H1 (cell line): ENCODE measurements at regions not wholly inside any gene's neighbourhood (a gene's known extent, or its start where the extent isn't known, plus 50 kb on each side); places are given as distances from the start of the nearest gene placed in this dataset.
A peak's percentile ranks its signal among the peaks of the same experiment; 100 is the strongest.

Experiments
- CTCF ChIA-PET: fragments of 300-600 bp; sonication (Branson Sonifier 250); formaldehyde crosslinking; loops from one replicate; lab custom pipeline; 2021; ENCODE audit not compliant: partially characterized antibody; lab: Charles Lee
- POLR2A ChIA-PET: fragments of 300-600 bp; sonication (Branson Sonifier 250); formaldehyde crosslinking; loops from one replicate; lab custom pipeline; 2021; ENCODE audit warnings: inconsistent platforms; ENCODE audit not compliant: partially characterized antibody; lab: Charles Lee
- DNase-seq, 2 experiments: peaks; one replicate each; pipeline versions ENCODE4 v3.0.0 to v3.0.0-alpha.2; 2010 to 2022; ENCODE audit warnings: low spot score in 2 of 2, low read depth in 1 of 2, mixed read lengths in 1 of 2
- FAIRE-seq: peaks from 2 replicates; lab custom pipeline; 2011; peaks lifted over from hg19 to GRCh38; lab: Jason Lieb, UNC
- H2AFZ ChIP-seq: 2 replicates; pipeline ENCODE4 v1.8.1; 2012; ENCODE audit warnings: low read length, inconsistent platforms
- H2AK5ac ChIP-seq: 2 replicates; pipeline ENCODE4 v1.6.1; 2013; ENCODE audit warnings: low read depth, low read length
- H2BK120ac ChIP-seq: replicated peaks from 2 replicates; pipeline ENCODE3; 2013; ENCODE audit warnings: low read depth, low read length, inconsistent platforms
- H2BK12ac ChIP-seq: 2 replicates; pipeline ENCODE4 v1.6.1; 2013; ENCODE audit warnings: low read depth, low read length
- H2BK15ac ChIP-seq: 2 replicates; pipeline ENCODE4 v1.6.1; 2013; ENCODE audit warnings: low read length
- H2BK20ac ChIP-seq: 2 replicates; pipeline ENCODE4 v1.6.1; 2013; ENCODE audit warnings: low read length
- H2BK5ac ChIP-seq: 2 replicates; pipeline ENCODE4 v1.6.1; 2013; ENCODE audit warnings: low read depth, low read length
- H3K14ac ChIP-seq: 2 replicates; pipeline ENCODE4 v1.6.1; 2013; ENCODE audit warnings: inconsistent platforms; ENCODE audit not compliant: insufficient read length
- H3K18ac ChIP-seq: 2 replicates; pipeline ENCODE4 v1.6.1; 2013; ENCODE audit warnings: low read length; ENCODE audit errors: extremely low read depth
- H3K23ac ChIP-seq: 2 replicates; pipeline ENCODE4 v1.6.1; 2013; ENCODE audit warnings: inconsistent platforms; ENCODE audit not compliant: insufficient read length
- H3K23me2 ChIP-seq: 2 replicates; pipeline ENCODE4 v1.6.1; 2013; ENCODE audit warnings: low read depth, low read length
- H3K27ac ChIP-seq: 2 replicates; pipeline ENCODE4 v1.6.1; 2011; ENCODE audit warnings: low read depth, low read length, inconsistent platforms
- H3K27me3 ChIP-seq, 4 experiments: replicated peaks in 1 of 4; 1 replicate in 1 of 4; 2 replicates in 3 of 4; pipeline versions ENCODE4 v1.6.1 to v1.8.1; 2011 to 2013; ENCODE audit warnings: low read length in 3 of 4, mild to moderate bottlenecking in 3 of 4, inconsistent platforms in 2 of 4, mixed read lengths in 2 of 4, moderate library complexity in 1 of 4; ENCODE audit not compliant: control insufficient read depth in 3 of 4, insufficient read depth in 3 of 4; ENCODE audit errors: extremely low read depth in 1 of 4
- H3K36me3 ChIP-seq, 4 experiments: 2 replicates each; pipeline versions ENCODE4 v1.6.1 to v1.8.1; 2011 to 2013; ENCODE audit warnings: mild to moderate bottlenecking in 4 of 4, low read length in 3 of 4, moderate library complexity in 2 of 4, control low read depth in 1 of 4, inconsistent platforms in 1 of 4; ENCODE audit not compliant: insufficient read depth in 4 of 4, control insufficient read depth in 2 of 4
- H3K4ac ChIP-seq: replicated peaks from 2 replicates; pipeline ENCODE3; 2013; ENCODE audit warnings: low read length, low read depth, mixed read lengths, inconsistent platforms; ENCODE audit not compliant: insufficient read length
- H3K4me1 ChIP-seq, 4 experiments: replicated peaks in 1 of 4; 1 replicate in 1 of 4; 2 replicates in 3 of 4; pipeline versions ENCODE4 v1.6.1 to v1.8.1; 2011 to 2013; ENCODE audit warnings: low read length in 3 of 4, inconsistent platforms in 2 of 4, mixed read lengths in 1 of 4; ENCODE audit not compliant: insufficient read depth in 4 of 4, control insufficient read depth in 3 of 4
- H3K4me2 ChIP-seq, 2 experiments: 2 replicates each; pipeline versions ENCODE4 v1.6.1 to v1.8.1; 2011 to 2013; ENCODE audit warnings: low read depth in 2 of 2, low read length in 2 of 2, control low read depth in 1 of 2, inconsistent platforms in 1 of 2, mild to moderate bottlenecking in 1 of 2; ENCODE audit not compliant: insufficient read depth in 1 of 2
- H3K4me3 ChIP-seq, 4 experiments: fragments of 200-600, 300-600 bp in 1 of 4; sonication (generic), shearing (Covaris generic), sonication (Bioruptor Twin) in 1 of 4; 2 replicates each; pipeline versions ENCODE4 v1.5.1 to v1.8.1; 2011 to 2016; ENCODE audit warnings: low read length in 4 of 4, low read depth in 3 of 4, control low read depth in 2 of 4, inconsistent platforms in 2 of 4, mild to moderate bottlenecking in 2 of 4, mixed read lengths in 1 of 4, moderate library complexity in 1 of 4; ENCODE audit not compliant: insufficient read depth in 2 of 4; ENCODE audit errors: extremely low read depth in 1 of 4
- H3K56ac ChIP-seq: replicated peaks from 2 replicates; pipeline ENCODE3; 2013; ENCODE audit warnings: low read depth, mild to moderate bottlenecking, mixed read lengths, low read length, inconsistent platforms; ENCODE audit not compliant: insufficient read length
- H3K79me1 ChIP-seq: 2 replicates; pipeline ENCODE4 v1.6.1; 2013; ENCODE audit warnings: low read depth, low read length, control low read depth
- H3K79me2 ChIP-seq, 2 experiments: 2 replicates each; pipeline versions ENCODE4 v1.6.1 to v1.8.1; 2012 to 2013; ENCODE audit warnings: low read length in 2 of 2, mild to moderate bottlenecking in 2 of 2, inconsistent platforms in 1 of 2; ENCODE audit not compliant: insufficient read depth in 2 of 2, control insufficient read depth in 1 of 2
- H3K9ac ChIP-seq, 4 experiments: replicated peaks in 1 of 4; 1 replicate in 1 of 4; 2 replicates in 3 of 4; pipeline versions ENCODE4 v1.6.1 to v1.8.1; 2011 to 2013; ENCODE audit warnings: low read depth in 3 of 4, low read length in 3 of 4, control low read depth in 2 of 4, mild to moderate bottlenecking in 2 of 4, moderate library complexity in 2 of 4, inconsistent platforms in 1 of 4; ENCODE audit errors: extremely low read depth in 1 of 4
- H3K9me3 ChIP-seq, 2 experiments: 2 replicates each; pipeline versions ENCODE4 v1.6.1 to v1.8.1; 2012 to 2013; ENCODE audit warnings: mild to moderate bottlenecking in 2 of 2, moderate library complexity in 2 of 2, control low read depth in 1 of 2, inconsistent platforms in 1 of 2, low read depth in 1 of 2, low read length in 1 of 2, mixed read lengths in 1 of 2; ENCODE audit not compliant: insufficient read depth in 2 of 2
- H4K20me1 ChIP-seq, 2 experiments: replicated peaks in 1 of 2; 2 replicates each; pipeline versions ENCODE3 to v1.8.1; 2011 to 2013; ENCODE audit warnings: inconsistent platforms in 2 of 2, low read length in 2 of 2, mild to moderate bottlenecking in 1 of 2; ENCODE audit not compliant: insufficient read depth in 2 of 2, control insufficient read depth in 1 of 2
- H4K5ac ChIP-seq: 2 replicates; pipeline ENCODE4 v1.6.1; 2013; ENCODE audit warnings: low read length, low read depth, mixed read lengths, inconsistent platforms; ENCODE audit not compliant: insufficient read length
- H4K8ac ChIP-seq: 2 replicates; pipeline ENCODE4 v1.8.0; 2013; ENCODE audit warnings: mild to moderate bottlenecking, moderate library complexity, low read length, inconsistent platforms; ENCODE audit not compliant: insufficient read depth; ENCODE audit errors: extremely low read depth
- H4K91ac ChIP-seq: replicated peaks from 2 replicates; pipeline ENCODE3; 2013; ENCODE audit warnings: low read length, mixed read lengths, inconsistent platforms; ENCODE audit not compliant: insufficient read length
- ASH2L ChIP-seq: fragments of 200-600, 300-600 bp; sonication (generic); IDR thresholded peaks from one replicate; pipeline ENCODE4 v1.7.1; 2017; ENCODE audit warnings: low read length
- BACH1 ChIP-seq: IDR thresholded peaks from 2 replicates; pipeline ENCODE4 v1.6.1; 2012; ENCODE audit warnings: low read length, improper control_type of control experiment
- CREB1 ChIP-seq: IDR thresholded peaks from 2 replicates; pipeline ENCODE4 v1.6.1; 2012; ENCODE audit warnings: inconsistent platforms
- GABPA ChIP-seq: IDR thresholded peaks from 2 replicates; pipeline ENCODE4 v1.6.1; 2011; ENCODE audit warnings: mild to moderate bottlenecking, low read length, moderate library complexity, borderline replicate concordance; ENCODE audit not compliant: insufficient read depth
- HDAC6 ChIP-seq: IDR thresholded peaks from one replicate; pipeline ENCODE4 v1.7.1; 2012; ENCODE audit warnings: low read depth, mild to moderate bottlenecking, inconsistent platforms, low read length, moderate library complexity
- KDM5A ChIP-seq: fragments of 200-600 bp; IDR thresholded peaks from 2 replicates; pipeline ENCODE4 v1.7.1; 2012; ENCODE audit warnings: mild to moderate bottlenecking, low read length, inconsistent platforms, mixed read lengths
- PHF8 ChIP-seq: fragments of 200-600 bp; sonication (generic); conservative IDR thresholded peaks from 2 replicates; pipeline ENCODE4 v1.7.1; 2012; ENCODE audit warnings: low read depth, mild to moderate bottlenecking, inconsistent platforms, low read length, moderate library complexity
- RXRA ChIP-seq: IDR thresholded peaks from 2 replicates; pipeline ENCODE4 v1.6.1; 2011; ENCODE audit warnings: low read depth, mild to moderate bottlenecking, low read length, moderate library complexity; ENCODE audit not compliant: insufficient read depth
- SAP30 ChIP-seq: fragments of 300-600 bp; sonication (generic); IDR thresholded peaks from 2 replicates; pipeline ENCODE4 v1.7.1; 2012; ENCODE audit warnings: low read length, moderate library complexity, mild to moderate bottlenecking, inconsistent platforms; ENCODE audit not compliant: insufficient read depth, insufficient replicate concordance
- SIX5 ChIP-seq: IDR thresholded peaks from 2 replicates; pipeline ENCODE4 v1.6.1; 2011; ENCODE audit warnings: mild to moderate bottlenecking, low read depth, low read length
- WGBS, 2 experiments: shearing (Covaris generic) in 1 of 2; methylation state at CpG; one replicate each; pipeline versions ENCODE4 v1.1.6 to v1.1.7; 2013 to 2015; ENCODE audit warnings: low lambda C conversion rate in 2 of 2, mixed read lengths in 2 of 2, inconsistent platforms in 1 of 2, low coverage in 1 of 2, missing lambda C conversion rate in 1 of 2; ENCODE audit not compliant: insufficient replicate concordance in 2 of 2, insufficient coverage in 1 of 2, insufficient read length in 1 of 2; ENCODE audit errors: extremely low coverage in 1 of 2, missing lambda C conversion rate in 1 of 2; 5-methylcytosine and 5-hydroxymethylcytosine counted together
- TF ChIP-seq, protein P1 (sequence below): IDR thresholded peaks from 2 replicates; pipeline ENCODE4 v1.6.1; 2012; ENCODE audit warnings: inconsistent platforms
- TF ChIP-seq, protein P2 (sequence below), 3 experiments: IDR thresholded peaks; 1 replicate in 2 of 3; 2 replicates in 1 of 3; pipeline versions ENCODE4 v1.5.1 to v1.6.1; 2011; ENCODE audit warnings: low read length in 3 of 3, mild to moderate bottlenecking in 3 of 3, inconsistent platforms in 2 of 3, low read depth in 1 of 3, moderate library complexity in 1 of 3; ENCODE audit not compliant: insufficient read depth in 1 of 3; ENCODE audit errors: control extremely low read depth in 1 of 3

DNA sequence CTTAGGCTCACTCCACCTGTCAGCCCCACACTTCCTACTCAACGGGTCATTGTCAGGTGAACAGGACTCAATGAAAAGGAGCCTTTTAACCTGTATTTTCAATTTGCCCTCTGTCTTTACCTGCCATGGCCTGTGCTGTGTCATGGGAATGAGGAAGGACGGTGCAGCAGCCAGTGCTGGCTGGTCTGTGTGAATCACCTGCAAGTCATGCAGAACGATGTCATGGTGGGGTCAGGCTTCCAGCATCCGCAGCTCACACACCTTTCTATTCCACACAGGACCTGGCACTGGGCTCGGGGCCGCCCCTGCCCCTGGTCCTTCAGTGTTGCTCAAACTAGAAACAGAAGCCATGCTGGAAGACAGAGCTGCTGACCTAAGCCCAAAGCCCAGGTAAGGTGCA is 188.7 kb upstream of the GMDS start:
- Histone ChIP-seq H4K91ac (no peak overlapping the region), H2BK15ac (no peak overlapping the region; the same call in 1 of the 2 replicates), H3K4ac (no peak overlapping the region), H2BK20ac (no peak overlapping the region), H4K5ac (no peak overlapping the region), H4K20me1 (no peaks in the 10 kb centered on the region), H3K79me2 (no peaks in the 10 kb centered on the region), H3K23me2 (no peaks in the 10 kb centered on the region), H3K4me2 (no peak overlapping the region), H2BK120ac (no peak overlapping the region), H3K14ac (no peak overlapping the region), H2AK5ac (no peak overlapping the region), H3K56ac (no peak overlapping the region), H3K36me3 (no peaks in the 10 kb centered on the region; a peak in 1 of 8 replicates), H2BK5ac (0 out of 2 replicates have a peak overlapping the region, but pooled peaks have one; percentile 5), H4K8ac (no peak overlapping the region), H2AFZ (no peak overlapping the region), H3K9ac (no peak overlapping the region), H3K4me3 (no peak overlapping the region), H3K18ac (no peak overlapping the region), H3K27ac (no peak overlapping the region), H3K4me1 (peaks cover 0 to 2% (median 0%) of the 10 kb centered on the region in 4 experiments; a peak in 1 of 7 replicates), H2BK12ac (no peak overlapping the region), H3K27me3 (no peaks in the 10 kb centered on the region), H3K9me3 (no peaks in the 10 kb centered on the region), H3K79me1 (no peaks in the 10 kb centered on the region), H3K23ac (no peak overlapping the region)
- ChIA-PET CTCF (interaction anchor here (1.0 to 1.2 kb wide), 3 partner anchors 9 to 227 kb away, joined by 3 read pairs; no protein-coding TSS in a partner anchor), POLR2A (no interaction called here)
- 94% methylated on average over 6 of the region's 6 CpGs; no CpG with 5 or more reads in 1 of the 2 experiments for WGBS, 2 experiments
- FAIRE-seq (no peak), DNase-seq (no peak)
- TF ChIP-seq CREB1 (no peak), HDAC6 (no peak), KDM5A (no peak), SIX5 (no peak), BACH1 (no peak), ASH2L (no peak), PHF8 (no peak), SAP30 (no peak), GABPA (no peak), RXRA (no peak)
- TF ChIP-seq, protein P1, sequence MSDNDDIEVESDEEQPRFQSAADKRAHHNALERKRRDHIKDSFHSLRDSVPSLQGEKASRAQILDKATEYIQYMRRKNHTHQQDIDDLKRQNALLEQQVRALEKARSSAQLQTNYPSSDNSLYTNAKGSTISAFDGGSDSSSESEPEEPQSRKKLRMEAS = no peak
- TF ChIP-seq, protein P2, sequence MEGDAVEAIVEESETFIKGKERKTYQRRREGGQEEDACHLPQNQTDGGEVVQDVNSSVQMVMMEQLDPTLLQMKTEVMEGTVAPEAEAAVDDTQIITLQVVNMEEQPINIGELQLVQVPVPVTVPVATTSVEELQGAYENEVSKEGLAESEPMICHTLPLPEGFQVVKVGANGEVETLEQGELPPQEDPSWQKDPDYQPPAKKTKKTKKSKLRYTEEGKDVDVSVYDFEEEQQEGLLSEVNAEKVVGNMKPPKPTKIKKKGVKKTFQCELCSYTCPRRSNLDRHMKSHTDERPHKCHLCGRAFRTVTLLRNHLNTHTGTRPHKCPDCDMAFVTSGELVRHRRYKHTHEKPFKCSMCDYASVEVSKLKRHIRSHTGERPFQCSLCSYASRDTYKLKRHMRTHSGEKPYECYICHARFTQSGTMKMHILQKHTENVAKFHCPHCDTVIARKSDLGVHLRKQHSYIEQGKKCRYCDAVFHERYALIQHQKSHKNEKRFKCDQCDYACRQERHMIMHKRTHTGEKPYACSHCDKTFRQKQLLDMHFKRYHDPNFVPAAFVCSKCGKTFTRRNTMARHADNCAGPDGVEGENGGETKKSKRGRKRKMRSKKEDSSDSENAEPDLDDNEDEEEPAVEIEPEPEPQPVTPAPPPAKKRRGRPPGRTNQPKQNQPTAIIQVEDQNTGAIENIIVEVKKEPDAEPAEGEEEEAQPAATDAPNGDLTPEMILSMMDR (IDR thresholded peaks at IDR 0.05; ENCODE audit: control extremely low read depth in 1 of 3, insufficient read depth in 1 of 3, low read depth in 1 of 3, low read length in 3 of 3) = no peak
